ENCODE measurements at regions not wholly inside any gene's neighbourhood (a gene's known extent, or its start where the extent isn't known, plus 50 kb on each side); places are given as distances from the start of the nearest gene placed in this dataset.
"Not testable (repeated sequence)": the region's sequence is repeated elsewhere in the genome, so short reads cannot be mapped to it uniquely, and the experiment has no call there.

DNA sequence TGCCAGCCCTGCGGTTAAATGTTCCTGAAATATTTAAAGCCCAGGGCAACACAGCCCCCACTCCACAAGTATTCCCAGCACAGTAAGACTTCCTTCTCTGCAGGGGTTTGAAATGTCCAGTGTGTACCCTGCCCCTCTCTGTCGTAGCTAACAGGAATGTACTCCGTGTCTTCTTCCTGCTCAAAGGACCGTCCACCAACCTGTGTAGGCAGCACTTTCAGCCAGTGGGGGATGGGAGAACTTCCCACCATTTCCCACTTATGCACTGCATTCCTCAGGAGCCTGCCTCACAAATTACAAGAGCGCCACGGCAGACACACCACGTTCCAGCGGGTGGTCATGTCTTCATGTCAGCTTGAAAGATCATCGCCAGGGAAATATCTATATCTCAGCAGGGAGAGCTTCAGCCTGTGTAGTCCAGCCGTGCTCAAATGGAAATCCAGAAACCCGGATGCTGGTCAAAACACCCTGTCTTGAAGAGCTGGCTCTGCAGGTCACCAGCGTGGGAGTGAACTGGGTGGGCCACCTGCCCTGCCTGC is 65.7 kb downstream of the ART5 start:
- not testable (repeated sequence) for TF ChIP-seq OSR1, ZFP30 (CRISPR knock-in tag; IDR thresholded peaks at IDR 0.05)
- TF ChIP-seq, protein P1, sequence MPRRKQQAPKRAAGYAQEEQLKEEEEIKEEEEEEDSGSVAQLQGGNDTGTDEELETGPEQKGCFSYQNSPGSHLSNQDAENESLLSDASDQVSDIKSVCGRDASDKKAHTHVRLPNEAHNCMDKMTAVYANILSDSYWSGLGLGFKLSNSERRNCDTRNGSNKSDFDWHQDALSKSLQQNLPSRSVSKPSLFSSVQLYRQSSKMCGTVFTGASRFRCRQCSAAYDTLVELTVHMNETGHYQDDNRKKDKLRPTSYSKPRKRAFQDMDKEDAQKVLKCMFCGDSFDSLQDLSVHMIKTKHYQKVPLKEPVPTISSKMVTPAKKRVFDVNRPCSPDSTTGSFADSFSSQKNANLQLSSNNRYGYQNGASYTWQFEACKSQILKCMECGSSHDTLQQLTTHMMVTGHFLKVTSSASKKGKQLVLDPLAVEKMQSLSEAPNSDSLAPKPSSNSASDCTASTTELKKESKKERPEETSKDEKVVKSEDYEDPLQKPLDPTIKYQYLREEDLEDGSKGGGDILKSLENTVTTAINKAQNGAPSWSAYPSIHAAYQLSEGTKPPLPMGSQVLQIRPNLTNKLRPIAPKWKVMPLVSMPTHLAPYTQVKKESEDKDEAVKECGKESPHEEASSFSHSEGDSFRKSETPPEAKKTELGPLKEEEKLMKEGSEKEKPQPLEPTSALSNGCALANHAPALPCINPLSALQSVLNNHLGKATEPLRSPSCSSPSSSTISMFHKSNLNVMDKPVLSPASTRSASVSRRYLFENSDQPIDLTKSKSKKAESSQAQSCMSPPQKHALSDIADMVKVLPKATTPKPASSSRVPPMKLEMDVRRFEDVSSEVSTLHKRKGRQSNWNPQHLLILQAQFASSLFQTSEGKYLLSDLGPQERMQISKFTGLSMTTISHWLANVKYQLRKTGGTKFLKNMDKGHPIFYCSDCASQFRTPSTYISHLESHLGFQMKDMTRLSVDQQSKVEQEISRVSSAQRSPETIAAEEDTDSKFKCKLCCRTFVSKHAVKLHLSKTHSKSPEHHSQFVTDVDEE (CRISPR knock-in tag; IDR thresholded peaks at IDR 0.05) = not testable (repeated sequence)
- TF ChIP-seq, protein P2, sequence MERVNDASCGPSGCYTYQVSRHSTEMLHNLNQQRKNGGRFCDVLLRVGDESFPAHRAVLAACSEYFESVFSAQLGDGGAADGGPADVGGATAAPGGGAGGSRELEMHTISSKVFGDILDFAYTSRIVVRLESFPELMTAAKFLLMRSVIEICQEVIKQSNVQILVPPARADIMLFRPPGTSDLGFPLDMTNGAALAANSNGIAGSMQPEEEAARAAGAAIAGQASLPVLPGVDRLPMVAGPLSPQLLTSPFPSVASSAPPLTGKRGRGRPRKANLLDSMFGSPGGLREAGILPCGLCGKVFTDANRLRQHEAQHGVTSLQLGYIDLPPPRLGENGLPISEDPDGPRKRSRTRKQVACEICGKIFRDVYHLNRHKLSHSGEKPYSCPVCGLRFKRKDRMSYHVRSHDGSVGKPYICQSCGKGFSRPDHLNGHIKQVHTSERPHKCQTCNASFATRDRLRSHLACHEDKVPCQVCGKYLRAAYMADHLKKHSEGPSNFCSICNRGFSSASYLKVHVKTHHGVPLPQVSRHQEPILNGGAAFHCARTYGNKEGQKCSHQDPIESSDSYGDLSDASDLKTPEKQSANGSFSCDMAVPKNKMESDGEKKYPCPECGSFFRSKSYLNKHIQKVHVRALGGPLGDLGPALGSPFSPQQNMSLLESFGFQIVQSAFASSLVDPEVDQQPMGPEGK (CRISPR knock-in tag; IDR thresholded peaks at IDR 0.05; ENCODE audit: borderline replicate concordance) = not testable (repeated sequence)
